ENCODE measurements at regions not wholly inside any gene's neighbourhood (a gene's known extent, or its start where the extent isn't known, plus 50 kb on each side); places are given as distances from the start of the nearest gene placed in this dataset.

DNA sequence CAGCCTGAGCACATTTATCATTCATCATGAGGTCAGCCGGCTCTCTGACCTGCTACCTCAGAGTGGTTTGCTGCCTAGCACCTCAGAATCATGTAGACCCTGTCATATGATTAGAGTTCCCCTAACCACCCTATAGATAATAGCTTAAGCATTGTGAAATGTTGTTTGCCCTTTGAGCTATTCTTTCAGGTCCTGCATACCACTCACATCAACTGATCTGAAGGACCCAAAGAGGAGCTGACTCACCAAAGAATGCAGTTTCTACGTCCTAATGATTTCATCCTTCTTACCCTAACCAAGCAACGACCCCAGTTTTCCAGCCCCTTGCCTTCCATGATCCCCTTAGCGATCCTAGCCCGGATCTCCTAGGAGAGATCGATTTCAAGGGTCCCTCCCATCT, 527.9 kb downstream of the SOX5 start:
- TF ChIP-seq, protein P1, sequence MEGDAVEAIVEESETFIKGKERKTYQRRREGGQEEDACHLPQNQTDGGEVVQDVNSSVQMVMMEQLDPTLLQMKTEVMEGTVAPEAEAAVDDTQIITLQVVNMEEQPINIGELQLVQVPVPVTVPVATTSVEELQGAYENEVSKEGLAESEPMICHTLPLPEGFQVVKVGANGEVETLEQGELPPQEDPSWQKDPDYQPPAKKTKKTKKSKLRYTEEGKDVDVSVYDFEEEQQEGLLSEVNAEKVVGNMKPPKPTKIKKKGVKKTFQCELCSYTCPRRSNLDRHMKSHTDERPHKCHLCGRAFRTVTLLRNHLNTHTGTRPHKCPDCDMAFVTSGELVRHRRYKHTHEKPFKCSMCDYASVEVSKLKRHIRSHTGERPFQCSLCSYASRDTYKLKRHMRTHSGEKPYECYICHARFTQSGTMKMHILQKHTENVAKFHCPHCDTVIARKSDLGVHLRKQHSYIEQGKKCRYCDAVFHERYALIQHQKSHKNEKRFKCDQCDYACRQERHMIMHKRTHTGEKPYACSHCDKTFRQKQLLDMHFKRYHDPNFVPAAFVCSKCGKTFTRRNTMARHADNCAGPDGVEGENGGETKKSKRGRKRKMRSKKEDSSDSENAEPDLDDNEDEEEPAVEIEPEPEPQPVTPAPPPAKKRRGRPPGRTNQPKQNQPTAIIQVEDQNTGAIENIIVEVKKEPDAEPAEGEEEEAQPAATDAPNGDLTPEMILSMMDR (IDR thresholded peaks at IDR 0.05) = no peak
- no peak overlapping the region for H3K4me3 ChIP-seq (ENCODE audit: low read depth in 1 of 2, low read length in 1 of 2)
- no peaks in the 10 kb centered on the region for H3K36me3 ChIP-seq
- H3K4me1 ChIP-seq (ENCODE audit: control insufficient read depth in 1 of 2, insufficient read depth in 1 of 2, low read depth in 1 of 2, low read length in 1 of 2) = no peaks in the 10 kb centered on the region
- no peaks in the 10 kb centered on the region for H3K27me3 ChIP-seq
- no peaks in the 10 kb centered on the region for H3K9me3 ChIP-seq
- H3K27ac ChIP-seq = no peak overlapping the region

DNA sequence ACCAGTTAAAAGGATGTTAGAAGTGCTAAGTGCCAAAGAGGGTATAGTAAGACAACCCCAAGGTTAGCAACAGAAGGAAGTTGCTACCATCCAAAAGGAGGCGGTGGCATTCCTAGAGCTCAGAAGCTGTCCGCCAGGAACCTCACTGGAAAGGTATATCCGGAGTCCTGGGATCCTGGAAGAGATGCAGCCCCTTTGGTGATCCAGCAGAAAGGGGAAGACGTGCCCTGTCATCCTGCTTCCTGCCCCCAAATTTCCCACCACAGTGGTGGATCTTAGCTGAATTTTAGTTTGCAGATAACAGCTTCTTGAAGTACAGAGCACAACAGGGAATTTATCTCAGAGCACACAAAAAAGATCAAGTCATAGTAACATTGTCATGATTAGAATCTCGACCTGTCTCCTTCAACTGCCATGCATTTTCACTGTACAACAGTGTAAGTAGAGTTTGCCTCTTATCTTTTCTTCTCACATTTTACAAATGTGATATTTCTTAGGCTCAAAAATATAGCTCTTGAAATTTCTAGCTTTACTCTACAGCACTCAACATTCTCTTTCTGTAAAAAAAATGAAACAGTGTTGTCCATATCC, 526.3 kb downstream of the SOX5 start:
- H3K4me3 ChIP-seq (ENCODE audit: low read depth in 1 of 2, low read length in 1 of 2) = no peak overlapping the region
- TF ChIP-seq, protein P1 (IDR thresholded peaks at IDR 0.05) = no peak
- H3K27me3 ChIP-seq = no peaks in the 10 kb centered on the region
- no peaks in the 10 kb centered on the region for H3K4me1 ChIP-seq (ENCODE audit: control insufficient read depth in 1 of 2, insufficient read depth in 1 of 2, low read depth in 1 of 2, low read length in 1 of 2)
- H3K36me3 ChIP-seq = no peaks in the 10 kb centered on the region
- no peaks in the 10 kb centered on the region for H3K9me3 ChIP-seq
- no peak overlapping the region for H3K27ac ChIP-seq

DNA sequence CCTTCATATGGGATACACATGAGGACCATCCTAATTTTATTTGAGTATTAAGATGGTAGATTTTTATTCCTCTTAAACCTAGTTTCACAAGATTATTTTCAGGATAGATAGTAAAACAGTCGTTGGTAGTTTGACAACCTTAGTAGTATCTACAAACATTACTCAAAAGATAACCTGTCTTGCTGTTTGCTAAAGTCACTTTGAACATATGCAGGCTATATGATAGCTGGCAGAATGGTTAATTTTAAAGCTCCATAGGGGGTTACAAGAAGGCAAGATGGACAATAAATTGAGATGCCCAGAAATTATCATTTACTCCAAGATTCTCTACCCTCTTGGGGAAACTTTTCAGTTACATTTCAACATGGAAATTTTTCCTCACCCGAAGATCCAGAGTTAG, 525.7 kb downstream of the SOX5 start:
- Histone ChIP-seq H3K4me3 (ENCODE audit: low read depth in 1 of 2, low read length in 1 of 2) (no peak overlapping the region), H3K9me3 (no peaks in the 10 kb centered on the region), H3K36me3 (no peaks in the 10 kb centered on the region), H3K27me3 (no peaks in the 10 kb centered on the region), H3K27ac (no peak overlapping the region), H3K4me1 (ENCODE audit: control insufficient read depth in 1 of 2, insufficient read depth in 1 of 2, low read depth in 1 of 2, low read length in 1 of 2) (no peaks in the 10 kb centered on the region)
- TF ChIP-seq, protein P1 (IDR thresholded peaks at IDR 0.05) = no peak

- TF ChIP-seq, protein P1 (IDR thresholded peaks at IDR 0.05) = no peak
- H3K9me3 ChIP-seq = no peaks in the 10 kb centered on the region
- no peaks in the 10 kb centered on the region for H3K4me1 ChIP-seq (ENCODE audit: control insufficient read depth in 1 of 2, insufficient read depth in 1 of 2, low read depth in 1 of 2, low read length in 1 of 2)
- no peaks in the 10 kb centered on the region for H3K36me3 ChIP-seq
- no peaks in the 10 kb centered on the region for H3K27me3 ChIP-seq
- H3K4me3 ChIP-seq (ENCODE audit: low read depth in 1 of 2, low read length in 1 of 2) = no peak overlapping the region
- H3K27ac ChIP-seq = no peak overlapping the region
These were observed 524.8 kb downstream of the SOX5 start for GRCh38 chr12:23424685-23425084.

DNA sequence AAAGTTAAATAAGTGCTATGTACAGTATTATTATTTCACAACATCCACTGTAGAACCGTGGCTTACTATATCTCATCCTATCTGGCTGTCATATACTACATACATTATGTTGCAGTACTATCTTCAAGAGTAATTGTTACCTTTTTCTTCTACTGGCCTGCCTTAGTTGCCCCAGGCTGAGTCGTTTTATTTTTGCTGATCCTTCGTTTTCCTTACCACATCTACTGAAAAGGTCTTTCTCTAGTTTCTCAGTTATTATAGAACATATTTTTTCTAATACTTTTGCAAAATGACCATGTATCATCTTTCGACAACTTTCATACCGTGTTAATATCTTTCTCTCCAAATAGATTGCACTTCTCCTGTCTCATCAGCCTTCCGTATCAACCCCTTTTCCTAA, 523.1 kb downstream of the SOX5 start:
- Histone ChIP-seq H3K27ac (no peak overlapping the region), H3K4me1 (ENCODE audit: control insufficient read depth in 1 of 2, insufficient read depth in 1 of 2, low read depth in 1 of 2, low read length in 1 of 2) (no peaks in the 10 kb centered on the region), H3K4me3 (ENCODE audit: low read depth in 1 of 2, low read length in 1 of 2) (no peak overlapping the region), H3K27me3 (no peaks in the 10 kb centered on the region), H3K36me3 (no peaks in the 10 kb centered on the region), H3K9me3 (no peaks in the 10 kb centered on the region)
- TF ChIP-seq, protein P1 (IDR thresholded peaks at IDR 0.05) = no peak

- no peaks in the 10 kb centered on the region for H3K36me3 ChIP-seq
- no peak overlapping the region for H3K4me3 ChIP-seq (ENCODE audit: low read depth in 1 of 2, low read length in 1 of 2)
- TF ChIP-seq, protein P1 (IDR thresholded peaks at IDR 0.05) = no peak
- H3K27me3 ChIP-seq = no peaks in the 10 kb centered on the region
- no peaks in the 10 kb centered on the region for H3K9me3 ChIP-seq
- H3K4me1 ChIP-seq (ENCODE audit: control insufficient read depth in 1 of 2, insufficient read depth in 1 of 2, low read depth in 1 of 2, low read length in 1 of 2) = no peaks in the 10 kb centered on the region
- no peak overlapping the region for H3K27ac ChIP-seq
These were observed 520.7 kb downstream of the SOX5 start for GRCh38 chr12:23428758-23429157.

All from neutrophil (primary cell).